AG09319 (cell line): ENCODE measurements at regions not wholly inside any gene's neighbourhood (a gene's known extent, or its start where the extent isn't known, plus 50 kb on each side); places are given as distances from the start of the nearest gene placed in this dataset.

Experiments used
- DNase-seq: peaks from one replicate; pipeline ENCODE4 v3.0.0-alpha.2; 2010; ENCODE audit warnings: low read depth; ENCODE audit errors: extremely low read depth
- CTCF ChIP-seq: IDR thresholded peaks from 2 replicates; pipeline ENCODE4 v1.5.1; 2011; ENCODE audit warnings: low read depth, mild to moderate bottlenecking, inconsistent platforms, low read length, moderate library complexity

GRCh38 chr15:95958382-95958781 is 372.1 kb upstream of the NR2F2 start:
- no peak for DNase-seq
- TF ChIP-seq CTCF, result no peak

DNA sequence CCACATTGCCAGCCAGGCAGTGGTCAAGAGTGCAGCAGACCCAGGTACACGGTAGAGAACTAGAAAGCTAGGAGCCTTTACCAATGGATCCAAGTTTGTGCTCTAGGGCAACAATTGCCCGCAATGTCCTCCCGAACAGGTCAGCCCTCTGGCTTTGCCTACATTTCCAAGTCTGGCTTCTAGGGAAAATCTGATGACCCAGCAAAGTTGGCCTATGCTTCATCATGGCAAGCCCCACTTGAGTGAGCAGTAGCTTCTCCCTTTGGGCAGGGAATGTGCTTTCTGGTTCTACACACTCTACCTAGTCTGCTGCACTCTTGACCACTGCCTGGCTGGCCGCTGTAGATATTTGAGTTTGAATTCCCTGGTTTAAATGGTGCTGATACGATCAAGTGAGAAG is 361.6 kb upstream of the NR2F2 start:
- no peak for TF ChIP-seq CTCF
- DNase-seq, result no peak

GRCh38 chr15:95970326-95970725 is 360.2 kb upstream of the NR2F2 start:
- no peak for TF ChIP-seq CTCF
- DNase-seq, result no peak

- DNase-seq, result peak; percentile 51
Observed at GRCh38 chr15:95972041-95972553, 358.4 kb upstream of the NR2F2 start.

GRCh38 chr15:95972812-95973211 is 357.7 kb upstream of the NR2F2 start:
- no peak for TF ChIP-seq CTCF
- no peak for DNase-seq

More at GRCh38 chr15:95972041-95972553, 358.4 kb upstream of the NR2F2 start:
- no peak for TF ChIP-seq CTCF

- DNase-seq, result no peak
Observed at GRCh38 chr15:95973566-95974256, 356.8 kb upstream of the NR2F2 start.

DNA sequence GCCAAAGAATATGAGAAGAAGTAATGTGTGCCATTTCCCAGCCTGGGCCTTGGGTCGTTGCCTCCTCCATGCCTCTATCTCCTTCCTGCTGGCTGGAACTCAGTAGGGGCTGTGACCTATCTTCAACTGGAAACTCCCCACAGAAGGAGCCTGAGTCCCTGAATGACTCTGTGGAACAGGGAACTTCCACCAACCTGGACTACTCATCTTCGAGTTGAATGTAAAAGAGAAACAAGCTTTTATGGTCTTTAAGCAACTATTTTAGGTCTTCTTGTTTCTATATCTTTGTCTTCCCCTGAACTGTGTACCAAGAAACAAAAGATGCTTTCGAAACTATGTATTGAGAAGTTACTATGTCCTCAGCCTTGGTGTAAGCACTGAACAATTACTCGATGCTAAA is 355.3 kb upstream of the NR2F2 start:
- DNase-seq, result no peak
- TF ChIP-seq CTCF, result no peak

More at GRCh38 chr15:95973566-95974256, 356.8 kb upstream of the NR2F2 start:
- no peak for TF ChIP-seq CTCF
